HUDEP-2 (cell line): ENCODE measurements at regions not wholly inside any gene's neighbourhood (a gene's known extent, or its start where the extent isn't known, plus 50 kb on each side); places are given as distances from the start of the nearest gene placed in this dataset.

ENCODE experiments used
- DNase-seq, 76 experiments: peaks; one replicate each; lab custom pipeline; 2025; ENCODE audit not compliant: unreplicated experiment in 76 of 76; lab: John Stamatoyannopoulos, UW

- no peak for DNase-seq
Observed at GRCh38 chr14:65303190-65303898, 109.2 kb upstream of the FUT8 start.

- no peak for DNase-seq
Observed at GRCh38 chr14:65303899-65304222, 108.7 kb upstream of the FUT8 start.

GRCh38 chr14:65304239-65304638 lies 108.3 kb upstream of the FUT8 start:
- DNase-seq = no peak

- no peak for DNase-seq
Observed at GRCh38 chr14:65304963-65305362, 107.6 kb upstream of the FUT8 start.

- no peak for DNase-seq
Observed at GRCh38 chr14:65308536-65308935, 104.0 kb upstream of the FUT8 start.

GRCh38 chr14:65310568-65310967 lies 102.0 kb upstream of the FUT8 start:
- no peak for DNase-seq

- no peak for DNase-seq
Observed at GRCh38 chr14:65312859-65313258, 99.7 kb upstream of the FUT8 start.

GRCh38 chr14:65318636-65319506 lies 93.7 kb upstream of the FUT8 start:
- DNase-seq = no peak

GRCh38 chr14:65320661-65321308 lies 91.7 kb upstream of the FUT8 start:
- no peak for DNase-seq

- DNase-seq = no peak
Observed at GRCh38 chr14:65321370-65321875, 91.1 kb upstream of the FUT8 start.

GRCh38 chr14:65329481-65329880 lies 83.0 kb upstream of the FUT8 start:
- no peak for DNase-seq

- DNase-seq = no peak
Observed at GRCh38 chr14:65329911-65330310, 82.6 kb upstream of the FUT8 start.

- no peak for DNase-seq
Observed at GRCh38 chr14:65330416-65330815, 82.1 kb upstream of the FUT8 start.

GRCh38 chr14:65331652-65332051 lies 80.9 kb upstream of the FUT8 start:
- no peak for DNase-seq

- DNase-seq = no peak
Observed at GRCh38 chr14:65332141-65332871, 80.2 kb upstream of the FUT8 start.

- DNase-seq = no peak
Observed at GRCh38 chr14:65333943-65334687, 78.4 kb upstream of the FUT8 start.

GRCh38 chr14:65334765-65335410 lies 77.6 kb upstream of the FUT8 start:
- no peak for DNase-seq

- DNase-seq = no peak
Observed at GRCh38 chr14:65335411-65335947, 77.1 kb upstream of the FUT8 start.

- peak in 1 of 76 experiments; percentile 9 for DNase-seq
Observed at GRCh38 chr14:65336191-65336591, 76.3 kb upstream of the FUT8 start.
